Upper lobe of left lung (tissue), 4 donors: ENCODE measurements at regions not wholly inside any gene's neighbourhood (a gene's known extent, or its start where the extent isn't known, plus 50 kb on each side); places are given as distances from the start of the nearest gene placed in this dataset.

ENCODE experiments used
- POLR2A ChIP-seq, 4 donors: fragments of 450-650 bp; IDR thresholded peaks; one replicate each; pipeline ENCODE4 v1.5.1; 2016 to 2017; ENCODE audit warnings: antibody characterized with exemption in 4 of 4, mild to moderate bottlenecking in 2 of 4
- POLR2AphosphoS5 ChIP-seq, 2 donors: sonication (generic); formaldehyde crosslinking; IDR thresholded peaks; one replicate each; pipeline ENCODE4 v1.5.1; 2017; ENCODE audit warnings: antibody characterized with exemption in 2 of 2
- TF ChIP-seq, protein P1 (sequence below), 6 experiments: fragments of 450-650 bp in 4 of 6; fragments of 200-600 bp in 2 of 6; sonication (generic) in 2 of 6; IDR thresholded peaks; one replicate each; pipeline ENCODE4 v1.5.1; 2016 to 2019; ENCODE audit warnings: antibody characterized with exemption in 6 of 6

DNA sequence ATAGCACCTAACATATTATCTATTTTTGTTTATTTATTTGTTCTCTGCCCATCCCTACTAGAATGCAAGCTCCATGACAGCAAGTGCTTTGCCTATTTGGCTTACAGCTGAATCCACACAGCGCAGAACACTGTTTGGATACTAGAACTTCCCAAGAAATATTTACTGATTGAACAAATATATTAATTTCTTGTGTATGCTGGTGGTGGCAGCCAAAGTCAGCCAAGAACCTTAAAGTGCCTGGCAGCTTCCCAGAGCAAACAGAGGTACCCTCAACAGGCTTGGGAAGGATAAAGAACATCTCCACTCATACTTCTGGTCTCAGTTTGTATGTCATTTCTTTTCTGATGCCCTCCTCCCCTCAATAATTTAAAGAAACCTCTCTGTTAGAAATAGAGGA is 111.8 kb upstream of the SLC25A36 start:
- TF ChIP-seq POLR2A (IDR thresholded peaks at IDR 0.05), result no peak
- TF ChIP-seq, protein P1, sequence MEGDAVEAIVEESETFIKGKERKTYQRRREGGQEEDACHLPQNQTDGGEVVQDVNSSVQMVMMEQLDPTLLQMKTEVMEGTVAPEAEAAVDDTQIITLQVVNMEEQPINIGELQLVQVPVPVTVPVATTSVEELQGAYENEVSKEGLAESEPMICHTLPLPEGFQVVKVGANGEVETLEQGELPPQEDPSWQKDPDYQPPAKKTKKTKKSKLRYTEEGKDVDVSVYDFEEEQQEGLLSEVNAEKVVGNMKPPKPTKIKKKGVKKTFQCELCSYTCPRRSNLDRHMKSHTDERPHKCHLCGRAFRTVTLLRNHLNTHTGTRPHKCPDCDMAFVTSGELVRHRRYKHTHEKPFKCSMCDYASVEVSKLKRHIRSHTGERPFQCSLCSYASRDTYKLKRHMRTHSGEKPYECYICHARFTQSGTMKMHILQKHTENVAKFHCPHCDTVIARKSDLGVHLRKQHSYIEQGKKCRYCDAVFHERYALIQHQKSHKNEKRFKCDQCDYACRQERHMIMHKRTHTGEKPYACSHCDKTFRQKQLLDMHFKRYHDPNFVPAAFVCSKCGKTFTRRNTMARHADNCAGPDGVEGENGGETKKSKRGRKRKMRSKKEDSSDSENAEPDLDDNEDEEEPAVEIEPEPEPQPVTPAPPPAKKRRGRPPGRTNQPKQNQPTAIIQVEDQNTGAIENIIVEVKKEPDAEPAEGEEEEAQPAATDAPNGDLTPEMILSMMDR (IDR thresholded peaks at IDR 0.05), result no peak
- TF ChIP-seq POLR2AphosphoS5 (IDR thresholded peaks at IDR 0.05), result no peak
